GM21360 (cell line): ENCODE measurements at regions not wholly inside any gene's neighbourhood (a gene's known extent, or its start where the extent isn't known, plus 50 kb on each side); places are given as distances from the start of the nearest gene placed in this dataset.

Source experiments
- ATAC-seq: cut with Tn5 transposase; IDR thresholded peaks from one replicate; pipeline ENCODE4 v1.9.1; 2021; ENCODE audit warnings: mild to moderate bottlenecking, moderate library complexity; ENCODE audit not compliant: unreplicated experiment

GRCh38 chrX:121102101-121102500 is 54.7 kb downstream of the GLUD2 start:
- ATAC-seq = no peak

- no peak for ATAC-seq
Observed at GRCh38 chrX:121103381-121103780, 56.0 kb downstream of the GLUD2 start.

- no peak for ATAC-seq
Observed at GRCh38 chrX:121106484-121107235, 59.2 kb downstream of the GLUD2 start.

GRCh38 chrX:121109986-121110385 is 62.6 kb downstream of the GLUD2 start:
- ATAC-seq = no peak

- ATAC-seq = no peak
Observed at GRCh38 chrX:121110536-121110935, 63.1 kb downstream of the GLUD2 start.

- ATAC-seq = no peak
Observed at GRCh38 chrX:121114691-121115090, 67.3 kb downstream of the GLUD2 start.

- ATAC-seq = no peak
Observed at GRCh38 chrX:121120690-121121605, 73.5 kb downstream of the GLUD2 start.

- no peak for ATAC-seq
Observed at GRCh38 chrX:121122332-121122731, 74.9 kb downstream of the GLUD2 start.

- ATAC-seq = no peak
Observed at GRCh38 chrX:121128925-121129877, 81.8 kb downstream of the GLUD2 start.

GRCh38 chrX:121132675-121133074 is 85.3 kb downstream of the GLUD2 start:
- no peak for ATAC-seq

GRCh38 chrX:121135488-121136207 is 88.2 kb downstream of the GLUD2 start:
- no peak for ATAC-seq

- no peak for ATAC-seq
Observed at GRCh38 chrX:121146059-121146628, 98.7 kb downstream of the GLUD2 start.

- ATAC-seq = no peak
Observed at GRCh38 chrX:121150217-121150616, 102.8 kb downstream of the GLUD2 start.

- peak; percentile 68 for ATAC-seq
Observed at GRCh38 chrX:121151293-121151692, 103.9 kb downstream of the GLUD2 start.

- ATAC-seq = no peak
Observed at GRCh38 chrX:121154858-121155404, 107.5 kb downstream of the GLUD2 start.

GRCh38 chrX:121160987-121161386 is 113.6 kb downstream of the GLUD2 start:
- ATAC-seq = peak; percentile 72

GRCh38 chrX:121161501-121161933 is 114.1 kb downstream of the GLUD2 start:
- peak; percentile 59 for ATAC-seq

- ATAC-seq = no peak
Observed at GRCh38 chrX:121163443-121163842, 116.0 kb downstream of the GLUD2 start.

- ATAC-seq = no peak
Observed at GRCh38 chrX:121165930-121166359, 118.5 kb downstream of the GLUD2 start.
